ENCODE measurements at regions not wholly inside any gene's neighbourhood (a gene's known extent, or its start where the extent isn't known, plus 50 kb on each side); places are given as distances from the start of the nearest gene placed in this dataset.
A peak's percentile ranks its signal among the peaks of the same experiment; 100 is the strongest.

DNA sequence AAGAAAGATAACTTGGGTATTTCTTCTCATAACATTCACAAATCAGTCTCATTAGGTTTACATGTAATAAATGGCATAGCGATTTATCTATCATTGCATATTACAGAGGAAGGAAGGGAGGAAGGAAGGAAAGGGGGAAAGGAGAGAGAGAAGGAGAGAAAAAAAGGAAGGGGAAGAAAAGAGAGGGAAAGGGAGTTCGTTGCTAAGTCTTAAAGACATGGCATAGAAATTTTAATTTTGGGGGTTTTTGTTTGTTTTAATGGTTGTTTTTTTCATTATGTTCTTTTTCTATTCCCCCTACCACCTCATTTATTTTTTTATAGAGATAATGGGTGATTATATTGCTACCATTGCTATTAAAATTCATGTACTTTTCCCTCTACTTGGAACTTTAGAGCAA lies 604.3 kb downstream of the IPMK start:
- no peaks in the 10 kb centered on the region for H3K9me2 ChIP-seq (ENCODE audit: insufficient read depth, low read length)
- no peaks in the 10 kb centered on the region for H3K79me2 ChIP-seq (ENCODE audit: insufficient read depth, low read depth, low read length)
- no peak overlapping the region for H3K27ac ChIP-seq (ENCODE audit: low read depth, low read length, poor library complexity, severe bottlenecking)
- no peaks in the 10 kb centered on the region for H3K9me3 ChIP-seq (ENCODE audit: low read length)
- no peak overlapping the region for H3K4me2 ChIP-seq (ENCODE audit: low read length)
- BruUV-seq (replicated peaks), result no TSS peak
- no peaks in the 10 kb centered on the region for H3K36me3 ChIP-seq (ENCODE audit: insufficient read depth, low read length)
- ChIA-PET CTCF (ENCODE audit: unreplicated experiment) (no interaction called here), POLR2A (no interaction called here)
- no peak overlapping the region for H2AFZ ChIP-seq (ENCODE audit: low read length)
- intact Hi-C loops (cut with micrococcal nuclease; ENCODE audit: unreplicated experiment), result no loop called here
- no peaks in the 10 kb centered on the region for H4K20me1 ChIP-seq (ENCODE audit: insufficient read depth, low read length)
- no peak overlapping the region for H3K4me3 ChIP-seq (ENCODE audit: low read depth, low read length, poor library complexity, severe bottlenecking)
- H3K4me1 ChIP-seq (ENCODE audit: insufficient read depth, low read length, poor library complexity, severe bottlenecking), result no peaks in the 10 kb centered on the region
- no peak for TF ChIP-seq EZH2phosphoT487 (IDR thresholded peaks at IDR 0.05; ENCODE audit: borderline replicate concordance, low read depth, low read length)
- TF ChIP-seq, protein P1, sequence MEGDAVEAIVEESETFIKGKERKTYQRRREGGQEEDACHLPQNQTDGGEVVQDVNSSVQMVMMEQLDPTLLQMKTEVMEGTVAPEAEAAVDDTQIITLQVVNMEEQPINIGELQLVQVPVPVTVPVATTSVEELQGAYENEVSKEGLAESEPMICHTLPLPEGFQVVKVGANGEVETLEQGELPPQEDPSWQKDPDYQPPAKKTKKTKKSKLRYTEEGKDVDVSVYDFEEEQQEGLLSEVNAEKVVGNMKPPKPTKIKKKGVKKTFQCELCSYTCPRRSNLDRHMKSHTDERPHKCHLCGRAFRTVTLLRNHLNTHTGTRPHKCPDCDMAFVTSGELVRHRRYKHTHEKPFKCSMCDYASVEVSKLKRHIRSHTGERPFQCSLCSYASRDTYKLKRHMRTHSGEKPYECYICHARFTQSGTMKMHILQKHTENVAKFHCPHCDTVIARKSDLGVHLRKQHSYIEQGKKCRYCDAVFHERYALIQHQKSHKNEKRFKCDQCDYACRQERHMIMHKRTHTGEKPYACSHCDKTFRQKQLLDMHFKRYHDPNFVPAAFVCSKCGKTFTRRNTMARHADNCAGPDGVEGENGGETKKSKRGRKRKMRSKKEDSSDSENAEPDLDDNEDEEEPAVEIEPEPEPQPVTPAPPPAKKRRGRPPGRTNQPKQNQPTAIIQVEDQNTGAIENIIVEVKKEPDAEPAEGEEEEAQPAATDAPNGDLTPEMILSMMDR (conservative IDR thresholded peaks at IDR 0.05; ENCODE audit: low read length), result no peak
- DNase-seq (ENCODE audit: low spot score), result no peak

DNA sequence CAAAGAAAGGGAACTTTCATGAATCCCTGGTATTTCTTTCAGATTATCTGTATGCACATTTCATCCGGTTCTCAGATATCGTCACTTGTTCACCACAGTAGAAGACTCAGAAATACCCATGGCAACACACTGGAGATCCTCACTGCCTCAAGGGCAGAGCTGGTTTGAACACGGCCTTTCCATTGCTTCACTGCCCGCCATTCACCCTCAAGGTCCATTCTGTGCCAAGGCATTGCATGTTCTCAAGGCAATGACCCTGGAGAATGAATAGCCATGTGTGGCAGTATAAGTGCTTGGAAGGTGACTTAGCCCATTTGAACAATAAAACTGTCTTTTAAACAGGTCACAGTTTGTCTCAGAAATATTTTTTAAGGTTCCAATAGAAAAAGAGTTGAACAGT lies 606.5 kb downstream of the IPMK start:
- Histone ChIP-seq H3K36me3 (ENCODE audit: insufficient read depth, low read length) (no peaks in the 10 kb centered on the region), H3K4me3 (ENCODE audit: low read depth, low read length, poor library complexity, severe bottlenecking) (no peak overlapping the region), H3K27ac (ENCODE audit: low read depth, low read length, poor library complexity, severe bottlenecking) (no peak overlapping the region), H3K79me2 (ENCODE audit: insufficient read depth, low read depth, low read length) (no peaks in the 10 kb centered on the region), H2AFZ (ENCODE audit: low read length) (no peak overlapping the region), H3K9me3 (ENCODE audit: low read length) (no peaks in the 10 kb centered on the region), H3K4me1 (ENCODE audit: insufficient read depth, low read length, poor library complexity, severe bottlenecking) (no peaks in the 10 kb centered on the region), H3K4me2 (ENCODE audit: low read length) (no peak overlapping the region), H4K20me1 (ENCODE audit: insufficient read depth, low read length) (no peaks in the 10 kb centered on the region), H3K9me2 (ENCODE audit: insufficient read depth, low read length) (no peaks in the 10 kb centered on the region)
- BruUV-seq (replicated peaks), result no TSS peak
- intact Hi-C loops (cut with micrococcal nuclease; ENCODE audit: unreplicated experiment), result no loop called here
- TF ChIP-seq EZH2phosphoT487 (IDR thresholded peaks at IDR 0.05; ENCODE audit: borderline replicate concordance, low read depth, low read length), result no peak
- TF ChIP-seq, protein P1 (conservative IDR thresholded peaks at IDR 0.05; ENCODE audit: low read length), result no peak
- DNase-seq (ENCODE audit: low spot score), result no peak
- CTCF ChIA-PET (ENCODE audit: unreplicated experiment), result no interaction called here
- POLR2A ChIA-PET, result no interaction called here

DNA sequence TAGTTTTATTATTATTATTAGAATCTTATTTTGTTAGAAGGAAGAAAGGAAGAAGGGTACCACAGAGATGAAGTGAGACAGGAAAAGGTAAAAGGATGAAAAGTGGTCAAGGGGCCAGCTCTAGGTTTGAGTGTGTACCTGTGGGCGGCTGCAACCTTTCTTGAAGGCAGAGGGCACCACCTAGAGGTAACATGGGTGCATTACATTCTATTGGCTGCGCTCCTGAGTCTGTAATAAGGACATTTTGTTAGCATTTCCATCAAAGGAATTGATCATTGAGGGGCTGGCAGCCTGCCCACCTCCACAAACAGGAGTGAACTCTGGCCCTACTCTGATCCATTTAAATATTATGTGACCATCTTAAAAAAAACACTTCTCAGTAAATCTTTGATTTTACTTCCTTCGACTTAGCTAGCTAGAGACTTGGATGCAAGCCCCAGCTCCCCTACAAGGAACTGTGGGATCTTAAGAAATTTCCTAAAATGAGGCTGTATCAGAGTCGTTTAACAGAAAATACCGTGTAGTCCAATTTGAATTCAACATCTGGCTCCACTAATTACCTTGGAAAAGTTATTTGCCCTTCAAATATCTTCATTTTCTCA lies 610.4 kb downstream of the IPMK start:
- Histone ChIP-seq H4K20me1 (ENCODE audit: insufficient read depth, low read length) (no peaks in the 10 kb centered on the region), H3K79me2 (ENCODE audit: insufficient read depth, low read depth, low read length) (no peaks in the 10 kb centered on the region), H3K4me3 (ENCODE audit: low read depth, low read length, poor library complexity, severe bottlenecking) (no peak overlapping the region), H3K4me1 (ENCODE audit: insufficient read depth, low read length, poor library complexity, severe bottlenecking) (no peaks in the 10 kb centered on the region), H3K4me2 (ENCODE audit: low read length) (no peak overlapping the region), H3K36me3 (ENCODE audit: insufficient read depth, low read length) (no peaks in the 10 kb centered on the region), H3K9me2 (ENCODE audit: insufficient read depth, low read length) (no peaks in the 10 kb centered on the region), H3K9me3 (ENCODE audit: low read length) (no peaks in the 10 kb centered on the region), H2AFZ (ENCODE audit: low read length) (no peak overlapping the region), H3K27ac (ENCODE audit: low read depth, low read length, poor library complexity, severe bottlenecking) (no peak overlapping the region)
- peak; percentile 62 for DNase-seq (ENCODE audit: low spot score)
- TF ChIP-seq, protein P1 (conservative IDR thresholded peaks at IDR 0.05; ENCODE audit: low read length), result peak; percentile 86
- TF ChIP-seq EZH2phosphoT487 (IDR thresholded peaks at IDR 0.05; ENCODE audit: borderline replicate concordance, low read depth, low read length), result no peak
- BruUV-seq (replicated peaks), result no TSS peak
- CTCF ChIA-PET (ENCODE audit: unreplicated experiment), result interaction anchor here (0.6 kb wide), 1 partner anchor 446 kb away, joined by 3 read pairs; no protein-coding TSS in a partner anchor
- POLR2A ChIA-PET, result interaction anchor here (0.6 to 0.9 kb wide), 5 partner anchors 54 to 1892 kb away, joined by 3 to 6 read pairs (median 5); no protein-coding TSS in a partner anchor
- intact Hi-C loops (cut with micrococcal nuclease; ENCODE audit: unreplicated experiment), result loop anchor here (1.0 kb wide), 1 partner anchor 318 kb away; no protein-coding TSS in a partner anchor
